Gastrocnemius medialis (tissue), 4 donors: ENCODE measurements at regions not wholly inside any gene's neighbourhood (a gene's known extent, or its start where the extent isn't known, plus 50 kb on each side); places are given as distances from the start of the nearest gene placed in this dataset.

Source experiments
- CTCF ChIP-seq, 5 experiments: fragments of 450-650 bp in 3 of 5; fragments of 200-600 bp in 2 of 5; sonication (generic) in 2 of 5; IDR thresholded peaks in 4 of 5; conservative IDR thresholded peaks in 1 of 5; 1 replicate in 4 of 5; 2 replicates in 1 of 5; pipeline ENCODE4 v1.5.1; 2016 to 2019; ENCODE audit warnings: antibody characterized with exemption in 5 of 5, mild to moderate bottlenecking in 3 of 5, moderate library complexity in 3 of 5
- POLR2A ChIP-seq, 2 donors: fragments of 450-650 bp; IDR thresholded peaks; one replicate each; pipeline ENCODE4 v1.6.1; 2017; ENCODE audit warnings: antibody characterized with exemption in 2 of 2, mild to moderate bottlenecking in 2 of 2, moderate library complexity in 2 of 2

DNA sequence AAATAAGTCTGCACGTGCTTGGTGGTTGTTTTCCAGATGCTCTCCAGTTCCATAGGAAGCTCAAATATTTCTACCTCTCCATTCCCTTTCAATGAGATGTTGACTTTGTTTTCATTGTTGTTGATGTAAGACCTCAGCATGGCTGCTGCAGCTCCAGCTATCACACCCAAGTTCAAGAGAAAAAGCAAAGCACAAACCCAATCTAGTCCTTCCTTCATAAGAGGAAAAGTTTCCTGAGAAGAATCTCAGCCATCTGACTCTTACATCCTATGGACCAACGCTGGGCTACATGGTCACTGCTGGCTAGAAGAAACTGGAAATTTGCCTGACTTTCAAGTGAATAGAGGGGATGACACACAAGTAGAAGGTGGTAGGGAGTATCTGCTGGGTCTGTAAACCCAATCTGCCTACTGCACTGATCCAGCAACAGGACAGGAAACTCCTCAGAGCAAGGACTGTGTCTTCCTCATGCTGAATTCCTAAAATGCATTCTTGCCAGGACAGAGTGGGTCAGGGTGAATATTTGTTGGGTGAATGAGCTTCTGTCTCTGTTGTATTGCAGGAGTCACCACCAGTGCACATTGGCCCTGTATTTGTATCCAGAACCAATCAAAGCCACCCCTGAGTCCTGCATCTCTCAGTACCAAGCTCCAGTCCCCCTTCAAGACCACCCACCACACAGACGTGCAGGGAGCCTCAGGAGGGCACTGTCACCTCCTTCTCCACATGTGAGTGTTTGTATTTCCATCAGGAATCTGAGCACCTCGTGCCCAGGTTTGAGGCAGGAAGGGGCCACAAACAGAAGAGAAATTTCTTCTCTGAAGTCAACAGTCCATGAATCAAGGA, 118.0 kb upstream of the IGLL5 start:
- TF ChIP-seq POLR2A (IDR thresholded peaks at IDR 0.05) = no peak
- no peak for TF ChIP-seq CTCF (IDR thresholded peaks at IDR 0.05 in 4 of 5, conservative IDR thresholded peaks at IDR 0.05 in 1 of 5)
